ENCODE measurements at regions not wholly inside any gene's neighbourhood (a gene's known extent, or its start where the extent isn't known, plus 50 kb on each side); places are given as distances from the start of the nearest gene placed in this dataset.

- Histone ChIP-seq H3K4me1 (peaks cover 3 to 29% (median 15%) of the 10 kb centered on the region in 12 donors), H3K9me3 (peaks cover 0 to 3% (median 0%) of the 10 kb centered on the region in 12 donors), H3K27me3 (peaks cover 41 to 88% (median 69%) of the 10 kb centered on the region in 9 donors), H3K27ac (no peak overlapping the region), H3K4me3 (no peak overlapping the region), H3K36me3 (no peaks in the 10 kb centered on the region)
- intact Hi-C loops (cut with DNase I) = no loop called here
- DNase-seq (no peak), ATAC-seq (no peak)
- 90 to 95% (median 92%) methylated on average over 8 of the region's 8 CpGs for WGBS, 4 donors
- TF ChIP-seq CTCF (IDR thresholded peaks at IDR 0.05) (no peak), POLR2A (IDR thresholded peaks at IDR 0.05) (no peak)
These were observed 56.1 kb upstream of the EIF5 start for GRCh38 chr14:103277931-103278330.

GRCh38 chr14:103279142-103280025 is 54.7 kb upstream of the EIF5 start:
- H3K4me1 ChIP-seq = peaks cover 0 to 15% (median 5%) of the 10 kb centered on the region in 12 donors
- no peak for DNase-seq
- no peaks in the 10 kb centered on the region for H3K36me3 ChIP-seq
- H3K9me3 ChIP-seq = peaks cover 0 to 3% (median 0%) of the 10 kb centered on the region in 12 donors
- peaks cover 30 to 73% (median 55%) of the 10 kb centered on the region in 9 donors for H3K27me3 ChIP-seq
- ATAC-seq = peak in 2 of 4 donors; percentile 46 to 60
- 11 to 45% (median 25%) methylated on average over 29 to 102 of the region's 102 CpGs for WGBS, 4 donors
- H3K27ac ChIP-seq = no peak overlapping the region
- intact Hi-C loops (cut with DNase I) = loop anchor here in 2 of 10 donors (10.0 kb wide), 2 partner anchors 85 to 95 kb away; no protein-coding TSS in a partner anchor
- TF ChIP-seq CTCF (IDR thresholded peaks at IDR 0.05) (no peak), POLR2A (IDR thresholded peaks at IDR 0.05) (no peak)
- peak overlapping the region; percentile 7 to 49 (median 37) for H3K4me3 ChIP-seq

GRCh38 chr14:103280278-103280928 is 53.6 kb upstream of the EIF5 start:
- Histone ChIP-seq H3K4me1 (peaks cover 0 to 13% (median 4%) of the 10 kb centered on the region in 12 donors), H3K27me3 (peaks cover 20 to 68% (median 45%) of the 10 kb centered on the region in 9 donors), H3K27ac (no peak overlapping the region), H3K4me3 (no peak overlapping the region), H3K9me3 (no peaks in the 10 kb centered on the region), H3K36me3 (no peaks in the 10 kb centered on the region)
- ATAC-seq (no peak), DNase-seq (no peak)
- TF ChIP-seq POLR2A (IDR thresholded peaks at IDR 0.05) (no peak), CTCF (IDR thresholded peaks at IDR 0.05) (no peak)
- intact Hi-C loops (cut with DNase I) = loop anchor here in 2 of 10 donors (10.0 kb wide), 2 partner anchors 86 to 96 kb away; no protein-coding TSS in a partner anchor
- WGBS, 4 donors = 57 to 70% (median 64%) methylated on average over 15 of the region's 15 CpGs
